Myocyte (in vitro differentiated cells): ENCODE measurements at regions not wholly inside any gene's neighbourhood (a gene's known extent, or its start where the extent isn't known, plus 50 kb on each side); places are given as distances from the start of the nearest gene placed in this dataset.

Experiments used
- DNase-seq: peaks from one replicate; pipeline ENCODE4 v3.0.0-alpha.2; 2012; ENCODE audit warnings: low read depth

- DNase-seq: no peak
Observed at GRCh38 chr10:109504401-109504800, 418.9 kb downstream of the XPNPEP1 start.

- DNase-seq: no peak
Observed at GRCh38 chr10:109487691-109488090, 435.6 kb downstream of the XPNPEP1 start.

DNA sequence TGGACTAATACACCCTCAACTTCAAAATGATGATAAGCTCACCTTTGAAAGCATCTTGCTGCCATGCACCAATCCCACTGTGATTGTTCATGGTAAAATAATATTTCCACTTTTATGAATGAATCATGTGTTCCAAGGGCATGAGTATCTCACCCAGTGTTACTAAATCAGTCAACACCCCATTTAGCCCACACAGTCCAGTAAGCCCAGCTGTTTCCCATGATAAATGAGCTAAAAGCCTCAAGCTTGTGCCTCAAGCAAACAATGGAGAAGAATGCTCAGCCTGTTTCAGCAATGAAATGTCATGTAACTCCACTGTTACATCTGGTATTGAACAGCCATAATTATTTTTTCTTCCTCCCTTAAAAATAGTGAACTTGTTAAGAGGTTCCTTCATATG, 442.5 kb downstream of the XPNPEP1 start:
- DNase-seq: peak; percentile 72

DNA sequence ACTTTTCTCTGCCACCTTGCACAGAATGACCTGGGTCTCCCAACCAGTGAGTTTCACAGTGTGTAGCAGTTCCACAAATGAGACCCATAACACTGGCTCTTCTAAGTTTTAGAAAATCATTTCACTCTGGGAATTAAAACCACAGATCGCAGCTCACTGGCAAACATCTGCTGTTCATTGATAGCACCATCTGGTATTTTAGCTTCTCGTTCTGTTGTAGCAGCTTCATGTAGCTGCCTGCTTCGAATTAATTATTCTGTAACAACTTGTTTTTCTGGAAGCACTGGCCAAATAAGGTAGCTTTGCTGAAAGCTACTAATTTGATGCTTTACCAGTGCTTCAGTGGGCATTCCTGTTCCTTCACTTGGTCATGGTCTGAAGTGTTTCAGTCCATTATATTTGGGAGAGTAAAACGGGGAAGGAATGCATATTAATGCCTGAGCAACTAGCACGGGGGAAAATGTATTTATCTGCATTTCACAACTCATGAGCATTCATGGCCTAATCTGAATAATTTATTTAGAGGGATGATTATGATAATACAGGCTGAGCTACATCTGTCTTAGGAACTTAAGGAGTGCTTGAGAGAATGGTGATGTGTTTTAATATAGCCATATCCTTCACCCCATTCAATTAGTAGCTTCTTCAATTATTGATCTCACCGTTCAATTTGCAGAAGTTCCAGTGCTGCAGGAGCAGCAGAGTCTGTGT, 447.4 kb downstream of the XPNPEP1 start:
- no peak for DNase-seq

DNA sequence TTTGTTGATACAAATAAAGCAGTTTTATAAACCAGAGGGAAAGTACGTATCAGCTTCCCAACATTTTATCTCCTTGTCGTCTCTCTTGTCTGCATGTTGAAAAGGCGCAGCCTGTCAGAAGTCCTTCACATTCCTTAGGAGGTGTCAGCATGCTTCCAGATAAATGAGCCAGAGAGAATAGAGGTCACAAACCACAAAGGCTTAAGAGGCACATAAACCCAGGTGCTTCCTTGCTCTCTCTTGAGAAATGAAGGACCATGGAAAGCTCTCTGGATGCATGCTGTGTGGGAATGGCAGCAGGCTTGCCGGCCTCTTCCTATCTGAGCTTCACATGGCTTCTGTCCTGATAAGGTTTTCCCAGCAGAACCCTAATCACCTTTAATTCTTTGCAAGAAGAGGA, 448.5 kb downstream of the XPNPEP1 start:
- peak; percentile 9 for DNase-seq

DNA sequence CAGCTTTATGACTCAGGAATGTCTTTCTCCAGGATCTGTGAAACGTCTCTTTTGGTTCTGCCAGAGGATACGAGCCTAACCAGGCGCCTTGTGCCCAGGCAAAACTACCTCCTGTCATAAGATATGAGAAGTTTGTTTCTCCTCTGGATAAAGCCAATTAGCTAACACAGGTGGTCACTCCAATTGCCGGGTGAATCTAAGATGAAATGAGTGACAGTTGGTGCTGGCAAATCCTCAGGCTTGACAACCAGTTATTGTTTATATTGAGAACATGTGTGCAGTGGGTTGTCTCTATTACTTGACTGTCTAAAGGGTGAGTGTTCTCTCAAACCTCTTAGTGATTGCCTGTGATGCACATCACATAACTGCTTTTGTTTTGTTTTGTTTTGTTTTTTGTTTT, 449.1 kb downstream of the XPNPEP1 start:
- no peak for DNase-seq

- no peak for DNase-seq
Observed at GRCh38 chr10:109467551-109467950, 455.8 kb downstream of the XPNPEP1 start.

DNA sequence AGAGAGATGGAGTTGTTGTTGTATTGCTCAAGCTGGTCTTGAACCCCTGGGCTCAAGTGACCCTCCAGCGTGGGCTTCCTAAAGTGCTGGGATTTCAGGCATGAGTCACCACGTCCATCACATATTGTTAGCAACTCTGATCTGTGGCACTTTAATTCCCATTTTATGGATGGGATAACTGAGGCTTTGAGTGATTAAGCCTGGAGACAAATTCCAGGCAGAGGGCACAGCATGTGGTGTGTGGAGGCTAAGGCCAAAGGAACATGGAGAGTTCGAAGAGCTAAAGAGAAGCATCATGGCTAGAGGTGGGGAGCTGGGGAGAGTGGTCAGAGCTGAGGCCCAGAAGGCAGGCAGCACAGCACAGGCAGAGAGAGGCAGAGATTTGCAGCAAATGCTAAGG, 458.4 kb downstream of the XPNPEP1 start:
- DNase-seq: no peak

- DNase-seq: no peak
Observed at GRCh38 chr10:109457302-109457638, 466.0 kb downstream of the XPNPEP1 start.

DNA sequence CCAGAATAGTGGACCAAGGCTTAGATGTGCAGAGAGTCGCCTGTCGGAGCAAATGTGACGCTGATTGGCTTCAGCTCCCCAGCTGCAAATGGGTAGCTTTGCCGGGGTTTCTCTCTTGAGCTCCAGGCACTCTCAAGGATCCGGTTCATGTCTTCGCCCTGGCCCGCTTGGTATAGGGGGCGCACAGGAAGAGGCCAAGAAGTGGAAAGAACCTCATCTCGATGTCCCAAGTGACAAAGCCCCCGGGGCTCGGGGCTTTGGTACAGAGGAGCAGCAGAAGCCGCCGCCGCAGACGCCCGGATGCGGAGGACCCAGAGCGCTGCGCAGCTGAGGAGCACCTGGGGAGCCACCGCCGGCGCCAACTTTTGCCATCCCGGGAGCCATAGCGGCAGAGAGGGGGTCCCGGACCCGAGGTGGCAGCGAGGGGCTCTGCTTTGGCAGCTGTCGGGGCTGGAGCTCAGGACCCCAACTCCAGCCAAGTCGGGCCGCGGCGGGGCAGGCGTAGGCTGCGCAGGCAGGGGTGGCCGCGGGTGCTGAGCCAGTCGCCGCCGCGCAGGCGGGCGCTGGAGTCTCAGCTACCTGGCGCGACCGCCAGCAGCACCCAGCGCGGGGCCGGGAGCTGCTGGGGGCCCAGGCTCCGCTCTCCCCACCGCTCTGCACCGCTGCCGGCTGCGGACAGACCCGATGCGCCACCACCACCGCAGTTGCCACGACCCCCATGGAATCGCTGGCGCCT, 466.6 kb downstream of the XPNPEP1 start:
- no peak for DNase-seq

GRCh38 chr10:109454691-109455090, 468.6 kb downstream of the XPNPEP1 start:
- DNase-seq: no peak

- DNase-seq: no peak
Observed at GRCh38 chr10:109451879-109452278, 471.4 kb downstream of the XPNPEP1 start.

- no peak for DNase-seq
Observed at GRCh38 chr10:109450702-109451101, 472.6 kb downstream of the XPNPEP1 start.

DNA sequence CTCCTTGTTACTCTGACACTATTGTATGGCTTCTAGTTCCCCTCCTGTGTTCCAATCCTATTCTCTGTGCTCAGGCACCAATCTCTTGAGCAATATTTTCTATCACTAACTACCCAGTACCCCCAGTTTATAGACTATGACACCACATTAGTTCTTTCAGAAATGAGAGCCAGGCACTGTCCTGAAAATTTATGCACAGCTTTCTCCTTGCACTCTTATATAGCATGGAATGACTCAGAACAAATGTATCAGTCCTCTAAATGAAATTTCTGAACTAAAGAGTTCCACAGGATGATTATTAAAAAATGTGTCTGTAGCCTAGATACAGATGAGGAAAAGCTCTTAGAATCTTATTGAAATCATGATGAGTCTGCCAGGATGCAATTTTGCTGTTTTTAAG, 489.9 kb downstream of the XPNPEP1 start:
- no peak for DNase-seq

- peak; percentile 56 for DNase-seq
Observed at GRCh38 chr10:109432281-109432680, 491.0 kb downstream of the XPNPEP1 start.

DNA sequence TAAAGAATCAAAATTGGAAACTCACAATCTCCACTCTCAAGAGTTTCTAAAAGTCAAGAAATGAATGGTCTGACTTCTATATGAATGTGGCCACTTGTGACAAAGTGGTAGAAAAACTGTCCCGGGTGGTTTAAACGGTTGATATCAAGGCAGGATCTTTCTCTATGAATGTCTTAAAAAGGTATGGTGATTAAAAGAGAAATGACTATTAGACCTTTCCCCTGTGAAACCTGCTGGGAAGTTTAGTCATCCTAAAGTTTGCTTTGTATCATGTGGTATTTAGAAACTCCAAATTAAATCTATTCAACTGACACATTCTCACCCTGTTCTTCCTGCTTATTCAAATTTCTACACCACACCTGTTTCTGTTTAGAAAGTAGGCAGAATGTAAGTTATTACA, 492.5 kb downstream of the XPNPEP1 start:
- DNase-seq: no peak

DNA sequence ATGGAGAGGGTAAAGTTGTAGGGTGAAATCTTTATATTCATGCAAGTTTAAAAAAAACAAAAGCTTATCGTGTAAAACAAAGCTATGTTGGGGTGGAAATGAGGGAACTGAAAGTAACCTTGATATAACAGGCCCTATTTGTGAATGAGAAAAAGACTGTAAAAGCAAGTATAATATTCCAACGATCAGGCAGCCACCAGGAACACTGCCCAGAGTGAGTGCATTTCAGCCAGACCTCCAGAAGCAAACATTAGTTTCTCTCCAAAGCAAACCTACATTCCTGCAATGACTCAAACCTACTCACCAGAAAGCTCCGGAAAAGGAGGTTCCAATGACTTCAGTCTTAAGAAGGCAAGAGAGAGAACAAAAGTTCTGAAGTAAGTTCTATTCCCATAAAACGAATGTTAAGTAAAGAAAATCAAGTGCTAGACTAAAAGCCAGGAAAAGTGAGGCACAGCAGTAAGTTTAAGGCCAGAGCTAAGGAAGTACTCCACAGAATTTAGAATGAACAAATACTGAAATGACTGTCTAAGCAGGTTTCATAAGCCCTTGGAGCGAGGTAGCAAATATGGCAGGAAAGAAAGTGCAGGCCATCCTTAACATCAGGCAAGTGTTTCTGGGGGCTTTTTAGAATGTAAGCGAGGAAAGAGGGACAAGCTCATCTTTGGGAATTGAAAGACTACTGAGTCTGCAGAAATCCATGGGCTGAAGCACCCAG, 493.1 kb downstream of the XPNPEP1 start:
- peak; percentile 40 for DNase-seq

DNA sequence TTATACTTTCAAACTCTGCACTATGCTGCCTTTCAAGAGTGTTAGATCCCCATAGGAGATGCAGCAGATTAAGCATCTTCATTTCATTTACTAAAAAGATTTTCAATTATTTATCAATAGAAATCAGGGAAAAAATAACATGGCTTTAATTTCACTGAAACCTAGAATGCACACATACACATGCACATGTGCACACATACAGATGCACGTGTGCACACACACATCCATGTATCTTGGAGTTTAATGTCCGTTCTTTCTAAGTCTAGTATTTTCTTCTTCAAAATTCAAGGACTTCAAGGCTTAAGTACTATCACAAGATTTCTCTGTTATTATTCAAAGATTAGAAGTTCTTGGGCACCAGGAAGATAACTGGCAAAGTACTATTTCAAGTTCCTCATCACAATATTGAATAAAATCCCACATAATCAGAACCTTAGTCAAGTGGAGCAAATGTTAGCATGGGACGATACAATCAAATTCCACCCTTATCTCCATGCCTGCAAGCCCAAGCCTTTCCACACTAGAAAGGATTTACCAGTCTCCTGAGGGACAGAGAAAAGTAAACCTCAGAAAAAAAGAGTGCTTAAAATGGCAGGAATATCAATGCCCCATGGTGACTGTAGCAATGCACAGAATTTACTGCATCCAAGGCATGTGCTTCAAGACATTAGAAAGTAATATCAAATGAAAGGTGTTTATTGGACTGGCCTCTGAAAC, 494.4 kb downstream of the XPNPEP1 start:
- DNase-seq: no peak

GRCh38 chr10:109427411-109427810, 495.9 kb downstream of the XPNPEP1 start:
- DNase-seq: peak; percentile 72

GRCh38 chr10:109426987-109427386, 496.3 kb downstream of the XPNPEP1 start:
- no peak for DNase-seq

- no peak for DNase-seq
Observed at GRCh38 chr10:109418795-109419194, 504.5 kb downstream of the XPNPEP1 start.

GRCh38 chr10:109417803-109418202, 505.5 kb downstream of the XPNPEP1 start:
- no peak for DNase-seq
